Hepatocyte (in vitro differentiated cells): ENCODE measurements at regions not wholly inside any gene's neighbourhood (a gene's known extent, or its start where the extent isn't known, plus 50 kb on each side); places are given as distances from the start of the nearest gene placed in this dataset.
A peak's percentile ranks its signal among the peaks of the same experiment; 100 is the strongest.

Experiments used
- DNase-seq: peaks from one replicate; pipeline ENCODE4 v3.0.0-alpha.2; 2016; ENCODE audit warnings: low spot score
- H2AFZ ChIP-seq: fragments of 200-600 bp; sonication (generic); 2 replicates; pipeline ENCODE4 v1.6.0; 2016; ENCODE audit warnings: antibody characterized with exemption, mild to moderate bottlenecking
- H3K27ac ChIP-seq: fragments of 200-600 bp; sonication (generic); 2 replicates; pipeline ENCODE4 v1.5.1; 2016; ENCODE audit warnings: mild to moderate bottlenecking
- H3K27me3 ChIP-seq: fragments of 200-600 bp; sonication (generic); 2 replicates; pipeline ENCODE4 v1.6.1; 2016
- H3K36me3 ChIP-seq: fragments of 200-600 bp; sonication (generic); replicated peaks from 2 replicates; pipeline ENCODE4 v1.5.1; 2016; ENCODE audit warnings: low read depth; ENCODE audit not compliant: insufficient read depth
- H3K4me1 ChIP-seq: fragments of 200-600 bp; sonication (generic); 2 replicates; pipeline ENCODE4 v1.5.1; 2016; ENCODE audit warnings: mild to moderate bottlenecking, moderate library complexity; ENCODE audit not compliant: insufficient read depth
- H3K4me2 ChIP-seq: fragments of 200-600 bp; sonication (generic); 2 replicates; pipeline ENCODE4 v1.6.0; 2016
- H3K4me3 ChIP-seq: fragments of 200-600 bp; sonication (generic); 2 replicates; pipeline ENCODE4 v1.5.1; 2016; ENCODE audit warnings: mild to moderate bottlenecking
- H3K79me2 ChIP-seq: fragments of 200-600 bp; sonication (generic); 2 replicates; pipeline ENCODE4 v1.6.0; 2017; ENCODE audit warnings: mild to moderate bottlenecking
- H3K9me2 ChIP-seq: fragments of 200-600 bp; sonication (generic); replicated peaks from 2 replicates; pipeline ENCODE4 v1.6.0; 2017; ENCODE audit warnings: mild to moderate bottlenecking; ENCODE audit not compliant: insufficient read depth
- H3K9me3 ChIP-seq: fragments of 200-600 bp; sonication (generic); 2 replicates; pipeline ENCODE4 v1.5.1; 2016; ENCODE audit warnings: low read depth, mild to moderate bottlenecking
- H4K20me1 ChIP-seq: fragments of 200-600 bp; sonication (generic); 2 replicates; pipeline ENCODE4 v1.6.0; 2016; ENCODE audit warnings: mild to moderate bottlenecking; ENCODE audit not compliant: insufficient read depth, poor library complexity, severe bottlenecking
- CTCF ChIP-seq: fragments of 200-600 bp; sonication (generic); IDR thresholded peaks from 2 replicates; pipeline ENCODE4 v1.5.1; 2016; ENCODE audit warnings: antibody characterized with exemption, mild to moderate bottlenecking; ENCODE audit not compliant: poor library complexity
- EZH2 ChIP-seq: fragments of 200-600 bp; sonication (generic); IDR thresholded peaks from 2 replicates; pipeline ENCODE4 v1.6.1; 2016; ENCODE audit warnings: antibody characterized with exemption, mild to moderate bottlenecking, borderline replicate concordance
- EZH2phosphoT487 ChIP-seq: fragments of 200-600 bp; sonication (generic); IDR thresholded peaks from one replicate; pipeline ENCODE4 v1.6.1; 2018; ENCODE audit warnings: antibody characterized with exemption, mild to moderate bottlenecking, low read depth, moderate library complexity; ENCODE audit not compliant: unreplicated experiment, severe bottlenecking
- WGBS: methylation state at CpG from one replicate; pipeline ENCODE4 v1.1.6; 2016; ENCODE audit warnings: low lambda C conversion rate; ENCODE audit errors: missing lambda C conversion rate; 5-methylcytosine and 5-hydroxymethylcytosine counted together

- H2AFZ ChIP-seq = no peak overlapping the region
- no peak overlapping the region for H3K4me2 ChIP-seq
- H3K79me2 ChIP-seq = no peaks in the 10 kb centered on the region
- peak; percentile 61 for DNase-seq
- H3K36me3 ChIP-seq = no peaks in the 10 kb centered on the region
- no peaks in the 10 kb centered on the region for H3K9me3 ChIP-seq
- H4K20me1 ChIP-seq = no peaks in the 10 kb centered on the region
- H3K27ac ChIP-seq = peak overlapping the region; percentile 52
- H3K4me1 ChIP-seq = peaks cover 10% of the 10 kb centered on the region
- TF ChIP-seq CTCF = no peak
- no peak for TF ChIP-seq EZH2phosphoT487
- no peak for TF ChIP-seq EZH2
- H3K27me3 ChIP-seq = no peaks in the 10 kb centered on the region
- 73% methylated on average over 11 of the region's 11 CpGs for WGBS
- no peaks in the 10 kb centered on the region for H3K9me2 ChIP-seq
- no peak overlapping the region for H3K4me3 ChIP-seq
Observed at GRCh38 chr10:78899996-78900714, 168.6 kb upstream of the ZMIZ1 start.

GRCh38 chr10:78900715-78901430 is 167.9 kb upstream of the ZMIZ1 start:
- no peak overlapping the region for H2AFZ ChIP-seq
- no peaks in the 10 kb centered on the region for H3K9me2 ChIP-seq
- no peak overlapping the region for H3K27ac ChIP-seq
- H4K20me1 ChIP-seq = no peaks in the 10 kb centered on the region
- H3K79me2 ChIP-seq = no peaks in the 10 kb centered on the region
- H3K4me3 ChIP-seq = no peak overlapping the region
- H3K4me1 ChIP-seq = peaks cover 10% of the 10 kb centered on the region
- TF ChIP-seq CTCF (no peak), EZH2 (no peak), EZH2phosphoT487 (no peak)
- no peak for DNase-seq
- no peaks in the 10 kb centered on the region for H3K27me3 ChIP-seq
- WGBS = 98% methylated on average over 5 of the region's 5 CpGs
- H3K36me3 ChIP-seq = no peaks in the 10 kb centered on the region
- H3K4me2 ChIP-seq = no peak overlapping the region
- no peaks in the 10 kb centered on the region for H3K9me3 ChIP-seq

- Histone ChIP-seq H3K36me3 (no peaks in the 10 kb centered on the region), H3K79me2 (no peaks in the 10 kb centered on the region), H3K4me1 (peaks cover 10% of the 10 kb centered on the region), H3K27me3 (no peaks in the 10 kb centered on the region), H3K4me3 (no peak overlapping the region), H2AFZ (no peak overlapping the region), H4K20me1 (no peaks in the 10 kb centered on the region), H3K9me3 (no peaks in the 10 kb centered on the region), H3K4me2 (no peak overlapping the region), H3K27ac (no peak overlapping the region), H3K9me2 (no peaks in the 10 kb centered on the region)
- TF ChIP-seq EZH2 = no peak
- TF ChIP-seq CTCF = no peak
- TF ChIP-seq EZH2phosphoT487 = no peak
- DNase-seq = no peak
- 95% methylated on average over 1 of the region's 1 CpG for WGBS
Observed at GRCh38 chr10:78901694-78902093, 167.1 kb upstream of the ZMIZ1 start.
